ENCODE measurements at regions not wholly inside any gene's neighbourhood (a gene's known extent, or its start where the extent isn't known, plus 50 kb on each side); places are given as distances from the start of the nearest gene placed in this dataset.

GRCh38 chr9:23412046-23412445 is 414.0 kb downstream of the ELAVL2 start:
- H3K9me3 Mint-ChIP-seq: no peaks in the 10 kb centered on the region
- no peak overlapping the region for H3K4me3 Mint-ChIP-seq
- no peaks in the 10 kb centered on the region for H3K36me3 Mint-ChIP-seq
- H3K27ac Mint-ChIP-seq: no peak overlapping the region
- no peaks in the 10 kb centered on the region for H3K4me1 Mint-ChIP-seq (ENCODE audit: unreplicated experiment)
- no peaks in the 10 kb centered on the region for H3K27me3 Mint-ChIP-seq
- DNase-seq (ENCODE audit: extremely low spot score, unreplicated experiment): no peak
- TF ChIP-seq CTCF (conservative IDR thresholded peaks at IDR 0.05): no peak

- H3K36me3 Mint-ChIP-seq: no peaks in the 10 kb centered on the region
- H3K4me3 Mint-ChIP-seq: no peak overlapping the region
- no peaks in the 10 kb centered on the region for H3K4me1 Mint-ChIP-seq (ENCODE audit: unreplicated experiment)
- H3K27me3 Mint-ChIP-seq: no peaks in the 10 kb centered on the region
- H3K9me3 Mint-ChIP-seq: no peaks in the 10 kb centered on the region
- DNase-seq (ENCODE audit: extremely low spot score, unreplicated experiment): no peak
- TF ChIP-seq CTCF (conservative IDR thresholded peaks at IDR 0.05): no peak
- no peak overlapping the region for H3K27ac Mint-ChIP-seq
These were observed 413.6 kb downstream of the ELAVL2 start for GRCh38 chr9:23412458-23412857.

GRCh38 chr9:23413541-23413940 is 412.5 kb downstream of the ELAVL2 start:
- H3K36me3 Mint-ChIP-seq: no peaks in the 10 kb centered on the region
- H3K4me3 Mint-ChIP-seq: no peak overlapping the region
- DNase-seq (ENCODE audit: extremely low spot score, unreplicated experiment): no peak
- no peaks in the 10 kb centered on the region for H3K4me1 Mint-ChIP-seq (ENCODE audit: unreplicated experiment)
- no peak overlapping the region for H3K27ac Mint-ChIP-seq
- H3K9me3 Mint-ChIP-seq: no peaks in the 10 kb centered on the region
- TF ChIP-seq CTCF (conservative IDR thresholded peaks at IDR 0.05): no peak
- no peaks in the 10 kb centered on the region for H3K27me3 Mint-ChIP-seq

- Mint-ChIP-seq H3K9me3 (no peaks in the 10 kb centered on the region), H3K27ac (no peak overlapping the region), H3K27me3 (no peaks in the 10 kb centered on the region), H3K4me1 (ENCODE audit: unreplicated experiment) (no peaks in the 10 kb centered on the region), H3K36me3 (no peaks in the 10 kb centered on the region), H3K4me3 (no peak overlapping the region)
- TF ChIP-seq CTCF (conservative IDR thresholded peaks at IDR 0.05): no peak
- DNase-seq (ENCODE audit: extremely low spot score, unreplicated experiment): no peak
These were observed 402.0 kb downstream of the ELAVL2 start for GRCh38 chr9:23423999-23424398.

- H3K4me1 Mint-ChIP-seq (ENCODE audit: unreplicated experiment): no peaks in the 10 kb centered on the region
- H3K9me3 Mint-ChIP-seq: no peaks in the 10 kb centered on the region
- H3K4me3 Mint-ChIP-seq: no peak overlapping the region
- DNase-seq (ENCODE audit: extremely low spot score, unreplicated experiment): no peak
- no peak overlapping the region for H3K27ac Mint-ChIP-seq
- no peaks in the 10 kb centered on the region for H3K27me3 Mint-ChIP-seq
- no peak for TF ChIP-seq CTCF (conservative IDR thresholded peaks at IDR 0.05)
- H3K36me3 Mint-ChIP-seq: no peaks in the 10 kb centered on the region
These were observed 399.9 kb downstream of the ELAVL2 start for GRCh38 chr9:23426144-23426543.

- Mint-ChIP-seq H3K9me3 (no peaks in the 10 kb centered on the region), H3K27me3 (no peaks in the 10 kb centered on the region)
These were observed 394.6 kb downstream of the ELAVL2 start for GRCh38 chr9:23431459-23431858.

More at GRCh38 chr9:23431459-23431858, 394.6 kb downstream of the ELAVL2 start:
- no peaks in the 10 kb centered on the region for H3K36me3 Mint-ChIP-seq
- no peak for DNase-seq (ENCODE audit: extremely low spot score, unreplicated experiment)
- no peak overlapping the region for H3K4me3 Mint-ChIP-seq
- no peaks in the 10 kb centered on the region for H3K4me1 Mint-ChIP-seq (ENCODE audit: unreplicated experiment)
- no peak for TF ChIP-seq CTCF (conservative IDR thresholded peaks at IDR 0.05)
- H3K27ac Mint-ChIP-seq: no peak overlapping the region

Data from type B pancreatic cell (in vitro differentiated cells).